ENCODE measurements at regions not wholly inside any gene's neighbourhood (a gene's known extent, or its start where the extent isn't known, plus 50 kb on each side); places are given as distances from the start of the nearest gene placed in this dataset.

GRCh38 chr10:128866551-128866950 lies 600.5 kb upstream of the MGMT start:
- TF ChIP-seq TAF1 (IDR thresholded peaks at IDR 0.05; ENCODE audit: borderline replicate concordance, insufficient read depth, low read length) (no peak), FOXP2 (optimal IDR thresholded peaks at IDR 0.05; ENCODE audit: borderline replicate concordance, extremely low read depth, extremely low read length, insufficient read depth) (no peak), REST (IDR thresholded peaks at IDR 0.05; ENCODE audit: insufficient read depth in 1 of 2, low read depth in 2 of 2, low read length in 2 of 2) (no peak), POLR2AphosphoS5 (IDR thresholded peaks at IDR 0.05; ENCODE audit: low read depth, low read length) (no peak), SIN3A (IDR thresholded peaks at IDR 0.05; ENCODE audit: borderline replicate concordance, insufficient read depth, low read length) (no peak)

GRCh38 chr10:128867210-128867609 lies 599.8 kb upstream of the MGMT start:
- TF ChIP-seq REST (IDR thresholded peaks at IDR 0.05; ENCODE audit: insufficient read depth in 1 of 2, low read depth in 2 of 2, low read length in 2 of 2) (no peak), TAF1 (IDR thresholded peaks at IDR 0.05; ENCODE audit: borderline replicate concordance, insufficient read depth, low read length) (no peak), POLR2AphosphoS5 (IDR thresholded peaks at IDR 0.05; ENCODE audit: low read depth, low read length) (no peak), FOXP2 (optimal IDR thresholded peaks at IDR 0.05; ENCODE audit: borderline replicate concordance, extremely low read depth, extremely low read length, insufficient read depth) (no peak), SIN3A (IDR thresholded peaks at IDR 0.05; ENCODE audit: borderline replicate concordance, insufficient read depth, low read length) (no peak)

GRCh38 chr10:128867819-128868218 lies 599.2 kb upstream of the MGMT start:
- TF ChIP-seq SIN3A (IDR thresholded peaks at IDR 0.05; ENCODE audit: borderline replicate concordance, insufficient read depth, low read length): no peak
- no peak for TF ChIP-seq FOXP2 (optimal IDR thresholded peaks at IDR 0.05; ENCODE audit: borderline replicate concordance, extremely low read depth, extremely low read length, insufficient read depth)
- TF ChIP-seq REST (IDR thresholded peaks at IDR 0.05; ENCODE audit: insufficient read depth in 1 of 2, low read depth in 2 of 2, low read length in 2 of 2): no peak

GRCh38 chr10:128868481-128868880 lies 598.6 kb upstream of the MGMT start:
- TF ChIP-seq POLR2AphosphoS5 (IDR thresholded peaks at IDR 0.05; ENCODE audit: low read depth, low read length) (no peak), FOXP2 (optimal IDR thresholded peaks at IDR 0.05; ENCODE audit: borderline replicate concordance, extremely low read depth, extremely low read length, insufficient read depth) (no peak), SIN3A (IDR thresholded peaks at IDR 0.05; ENCODE audit: borderline replicate concordance, insufficient read depth, low read length) (no peak), TAF1 (IDR thresholded peaks at IDR 0.05; ENCODE audit: borderline replicate concordance, insufficient read depth, low read length) (no peak), REST (IDR thresholded peaks at IDR 0.05; ENCODE audit: insufficient read depth in 1 of 2, low read depth in 2 of 2, low read length in 2 of 2) (no peak)

- no peak for TF ChIP-seq FOXP2 (optimal IDR thresholded peaks at IDR 0.05; ENCODE audit: borderline replicate concordance, extremely low read depth, extremely low read length, insufficient read depth)
- TF ChIP-seq REST (IDR thresholded peaks at IDR 0.05; ENCODE audit: insufficient read depth in 1 of 2, low read depth in 2 of 2, low read length in 2 of 2): no peak
- no peak for TF ChIP-seq TAF1 (IDR thresholded peaks at IDR 0.05; ENCODE audit: borderline replicate concordance, insufficient read depth, low read length)
- no peak for TF ChIP-seq SIN3A (IDR thresholded peaks at IDR 0.05; ENCODE audit: borderline replicate concordance, insufficient read depth, low read length)
- TF ChIP-seq POLR2AphosphoS5 (IDR thresholded peaks at IDR 0.05; ENCODE audit: low read depth, low read length): no peak
Observed at GRCh38 chr10:128869101-128869749, 597.8 kb upstream of the MGMT start.

All from PFSK-1 (cell line).